Upper lobe of left lung (tissue), 6 donors: ENCODE measurements at regions not wholly inside any gene's neighbourhood (a gene's known extent, or its start where the extent isn't known, plus 50 kb on each side); places are given as distances from the start of the nearest gene placed in this dataset.
"Not testable (repeated sequence)": the region's sequence is repeated elsewhere in the genome, so short reads cannot be mapped to it uniquely, and the experiment has no call there.

Experiments
- ATAC-seq, 2 donors: fragments of 200-7000 bp; cut with Tn5 transposase; one replicate each; pipeline ENCODE4 v1.9.1; 2022; ENCODE audit warnings: mild to moderate bottlenecking in 2 of 2, moderate library complexity in 2 of 2; ENCODE audit not compliant: low FRiP score in 2 of 2
- DNase-seq, 2 donors: peaks; one replicate each; pipeline ENCODE4 v3.0.0-alpha.2; 2019 to 2020
- H3K27ac ChIP-seq, 4 donors: fragments of 200-600 bp; sonication (generic); one replicate each; pipeline ENCODE4 v1.5.1; 2016 to 2019
- H3K27me3 ChIP-seq, 4 donors: fragments of 200-600 bp; sonication (generic); one replicate each; pipeline ENCODE4 v1.5.1; 2017 to 2019
- H3K36me3 ChIP-seq, 4 donors: fragments of 200-600 bp; sonication (generic); one replicate each; pipeline ENCODE4 v1.5.1; 2016 to 2019
- H3K4me1 ChIP-seq, 4 donors: fragments of 200-600 bp; sonication (generic); one replicate each; pipeline ENCODE4 v1.5.1; 2018 to 2019
- H3K4me3 ChIP-seq, 4 donors: fragments of 200-600 bp; sonication (generic); one replicate each; pipeline ENCODE4 v1.5.1; 2017 to 2019; ENCODE audit warnings: mild to moderate bottlenecking in 2 of 4, moderate library complexity in 1 of 4
- H3K9me3 ChIP-seq, 4 donors: fragments of 200-600 bp; sonication (generic); one replicate each; pipeline ENCODE4 v1.5.1; 2018 to 2019
- EP300 ChIP-seq, 4 donors: sonication (generic); formaldehyde crosslinking; IDR thresholded peaks; one replicate each; pipeline ENCODE4 v1.5.1; 2017; ENCODE audit warnings: antibody characterized with exemption in 4 of 4, control low read depth in 2 of 4
- POLR2A ChIP-seq, 4 donors: fragments of 450-650 bp; IDR thresholded peaks; one replicate each; pipeline ENCODE4 v1.5.1; 2016 to 2017; ENCODE audit warnings: antibody characterized with exemption in 4 of 4, mild to moderate bottlenecking in 2 of 4
- POLR2AphosphoS5 ChIP-seq, 2 donors: sonication (generic); formaldehyde crosslinking; IDR thresholded peaks; one replicate each; pipeline ENCODE4 v1.5.1; 2017; ENCODE audit warnings: antibody characterized with exemption in 2 of 2
- WGBS, 2 donors: methylation state at CpG; one replicate each; pipeline ENCODE4 v1.1.5; 2017 to 2018; 5-methylcytosine and 5-hydroxymethylcytosine counted together
- TF ChIP-seq, protein P1 (sequence below), 6 experiments: fragments of 450-650 bp in 4 of 6; fragments of 200-600 bp in 2 of 6; sonication (generic) in 2 of 6; IDR thresholded peaks; one replicate each; pipeline ENCODE4 v1.5.1; 2016 to 2019; ENCODE audit warnings: antibody characterized with exemption in 6 of 6
- donor health status: DM: no; HTN: no; CAD: no; lungs with moderate emphysema.
- donor health status: DM: no; HTN: yes; CAD: no; lungs with severe emphysema.

DNA sequence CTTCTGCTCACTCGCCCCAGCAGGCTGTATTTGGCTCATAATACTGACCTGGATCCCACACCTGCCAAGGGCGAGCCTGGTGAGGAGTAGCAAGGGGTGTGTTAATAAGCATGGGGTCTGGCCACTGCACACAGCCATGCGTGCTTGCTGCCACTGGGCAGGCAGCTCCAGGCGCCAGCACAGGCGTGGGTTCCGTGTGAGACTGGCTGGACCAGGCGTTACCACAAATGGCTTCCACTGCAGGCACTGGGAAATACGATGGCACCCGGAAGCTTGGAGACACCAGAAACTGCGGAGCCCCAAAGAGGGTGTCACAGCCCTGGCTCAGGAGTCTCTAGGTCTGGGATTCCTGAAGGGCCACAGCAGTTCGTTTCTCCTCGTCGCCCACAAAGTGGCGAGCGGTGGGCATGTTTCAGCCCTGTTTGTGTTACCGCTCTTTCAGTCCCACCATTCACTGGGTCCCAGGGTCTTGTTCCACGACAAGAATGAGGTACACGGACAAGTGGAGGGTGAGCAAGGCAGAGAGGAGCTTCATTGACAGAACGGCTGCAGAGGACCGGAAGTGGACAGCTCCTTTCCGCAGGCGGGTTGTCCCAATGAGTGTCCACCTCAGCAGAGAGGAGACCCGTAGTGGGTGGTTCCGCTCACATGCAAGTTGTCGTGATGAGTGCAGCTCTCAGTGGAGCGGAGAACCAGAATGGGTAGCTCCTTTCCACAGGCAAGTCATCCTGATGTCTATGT lies 428.9 kb downstream of the EPHA5 start:
- WGBS, 2 donors: 92 to 93% methylated on average over 26 of the region's 26 CpGs
- Histone ChIP-seq H3K27me3 (no peaks in the 10 kb centered on the region), H3K27ac (no peak overlapping the region), H3K4me1 (no peaks in the 10 kb centered on the region), H3K4me3 (no peak overlapping the region), H3K9me3 (no peaks in the 10 kb centered on the region), H3K36me3 (no peaks in the 10 kb centered on the region)
- ATAC-seq (peak in 1 of 2 donors; percentile 26), DNase-seq (peak in 1 of 2 donors; percentile 53)
- TF ChIP-seq EP300 (IDR thresholded peaks at IDR 0.05) (no peak), POLR2A (IDR thresholded peaks at IDR 0.05) (no peak), POLR2AphosphoS5 (IDR thresholded peaks at IDR 0.05) (no peak)
- TF ChIP-seq, protein P1, sequence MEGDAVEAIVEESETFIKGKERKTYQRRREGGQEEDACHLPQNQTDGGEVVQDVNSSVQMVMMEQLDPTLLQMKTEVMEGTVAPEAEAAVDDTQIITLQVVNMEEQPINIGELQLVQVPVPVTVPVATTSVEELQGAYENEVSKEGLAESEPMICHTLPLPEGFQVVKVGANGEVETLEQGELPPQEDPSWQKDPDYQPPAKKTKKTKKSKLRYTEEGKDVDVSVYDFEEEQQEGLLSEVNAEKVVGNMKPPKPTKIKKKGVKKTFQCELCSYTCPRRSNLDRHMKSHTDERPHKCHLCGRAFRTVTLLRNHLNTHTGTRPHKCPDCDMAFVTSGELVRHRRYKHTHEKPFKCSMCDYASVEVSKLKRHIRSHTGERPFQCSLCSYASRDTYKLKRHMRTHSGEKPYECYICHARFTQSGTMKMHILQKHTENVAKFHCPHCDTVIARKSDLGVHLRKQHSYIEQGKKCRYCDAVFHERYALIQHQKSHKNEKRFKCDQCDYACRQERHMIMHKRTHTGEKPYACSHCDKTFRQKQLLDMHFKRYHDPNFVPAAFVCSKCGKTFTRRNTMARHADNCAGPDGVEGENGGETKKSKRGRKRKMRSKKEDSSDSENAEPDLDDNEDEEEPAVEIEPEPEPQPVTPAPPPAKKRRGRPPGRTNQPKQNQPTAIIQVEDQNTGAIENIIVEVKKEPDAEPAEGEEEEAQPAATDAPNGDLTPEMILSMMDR (IDR thresholded peaks at IDR 0.05): no peak

GRCh38 chr4:65234061-65234460 lies 436.2 kb downstream of the EPHA5 start:
- no peak overlapping the region for H3K4me3 ChIP-seq
- H3K4me1 ChIP-seq: no peaks in the 10 kb centered on the region
- H3K27me3 ChIP-seq: no peaks in the 10 kb centered on the region
- no peak for TF ChIP-seq EP300 (IDR thresholded peaks at IDR 0.05)
- TF ChIP-seq POLR2A (IDR thresholded peaks at IDR 0.05): no peak
- TF ChIP-seq, protein P1 (IDR thresholded peaks at IDR 0.05): no peak
- no peak for TF ChIP-seq POLR2AphosphoS5 (IDR thresholded peaks at IDR 0.05)
- 90 to 94% methylated on average over 2 of the region's 2 CpGs for WGBS, 2 donors
- ATAC-seq (no peak), DNase-seq (no peak)
- no peaks in the 10 kb centered on the region for H3K9me3 ChIP-seq
- no peak overlapping the region for H3K27ac ChIP-seq
- no peaks in the 10 kb centered on the region for H3K36me3 ChIP-seq

- no peaks in the 10 kb centered on the region for H3K27me3 ChIP-seq
- DNase-seq (no peak), ATAC-seq (no peak)
- TF ChIP-seq POLR2AphosphoS5 (IDR thresholded peaks at IDR 0.05) (no peak), POLR2A (IDR thresholded peaks at IDR 0.05) (no peak), EP300 (IDR thresholded peaks at IDR 0.05) (no peak)
- TF ChIP-seq, protein P1 (IDR thresholded peaks at IDR 0.05): no peak
- H3K4me1 ChIP-seq: no peaks in the 10 kb centered on the region
- no peaks in the 10 kb centered on the region for H3K9me3 ChIP-seq
- no peaks in the 10 kb centered on the region for H3K36me3 ChIP-seq
- H3K27ac ChIP-seq: no peak overlapping the region
- no peak overlapping the region for H3K4me3 ChIP-seq
Observed at GRCh38 chr4:65227628-65228027, 442.7 kb downstream of the EPHA5 start.

- H3K4me3 ChIP-seq: no peak overlapping the region
- WGBS, 2 donors: 88 to 98% methylated on average over 2 of the region's 2 CpGs
- no peak overlapping the region for H3K27ac ChIP-seq
- no peaks in the 10 kb centered on the region for H3K36me3 ChIP-seq
- no peaks in the 10 kb centered on the region for H3K27me3 ChIP-seq
- TF ChIP-seq POLR2A (IDR thresholded peaks at IDR 0.05) (no peak), POLR2AphosphoS5 (IDR thresholded peaks at IDR 0.05) (no peak), EP300 (IDR thresholded peaks at IDR 0.05) (no peak)
- TF ChIP-seq, protein P1 (IDR thresholded peaks at IDR 0.05): no peak
- no peaks in the 10 kb centered on the region for H3K4me1 ChIP-seq
- ATAC-seq (no peak), DNase-seq (no peak)
- H3K9me3 ChIP-seq: no peaks in the 10 kb centered on the region
Observed at GRCh38 chr4:65223601-65224000, 446.7 kb downstream of the EPHA5 start.

- H3K27ac ChIP-seq, H3K4me3 ChIP-seq, H3K27me3 ChIP-seq, ATAC-seq, H3K4me1 ChIP-seq, H3K36me3 ChIP-seq, H3K9me3 ChIP-seq: not testable (repeated sequence)
- peak in 1 of 2 donors; percentile 10 for DNase-seq
- WGBS, 2 donors: 87 to 91% methylated on average over 11 of the region's 11 CpGs
Observed at GRCh38 chr4:65223074-65223473, 447.2 kb downstream of the EPHA5 start.
